LNCAP (cell line): ENCODE measurements at regions not wholly inside any gene's neighbourhood (a gene's known extent, or its start where the extent isn't known, plus 50 kb on each side); places are given as distances from the start of the nearest gene placed in this dataset.

Source experiments
- TF ChIP-seq, protein P1 (sequence below): fragments of 450-650 bp; IDR thresholded peaks from 2 replicates; pipeline ENCODE4 v1.5.1; 2017; ENCODE audit warnings: mild to moderate bottlenecking

GRCh38 chr2:184119989-184120800, 478.1 kb upstream of the ZNF804A start:
- TF ChIP-seq, protein P1, sequence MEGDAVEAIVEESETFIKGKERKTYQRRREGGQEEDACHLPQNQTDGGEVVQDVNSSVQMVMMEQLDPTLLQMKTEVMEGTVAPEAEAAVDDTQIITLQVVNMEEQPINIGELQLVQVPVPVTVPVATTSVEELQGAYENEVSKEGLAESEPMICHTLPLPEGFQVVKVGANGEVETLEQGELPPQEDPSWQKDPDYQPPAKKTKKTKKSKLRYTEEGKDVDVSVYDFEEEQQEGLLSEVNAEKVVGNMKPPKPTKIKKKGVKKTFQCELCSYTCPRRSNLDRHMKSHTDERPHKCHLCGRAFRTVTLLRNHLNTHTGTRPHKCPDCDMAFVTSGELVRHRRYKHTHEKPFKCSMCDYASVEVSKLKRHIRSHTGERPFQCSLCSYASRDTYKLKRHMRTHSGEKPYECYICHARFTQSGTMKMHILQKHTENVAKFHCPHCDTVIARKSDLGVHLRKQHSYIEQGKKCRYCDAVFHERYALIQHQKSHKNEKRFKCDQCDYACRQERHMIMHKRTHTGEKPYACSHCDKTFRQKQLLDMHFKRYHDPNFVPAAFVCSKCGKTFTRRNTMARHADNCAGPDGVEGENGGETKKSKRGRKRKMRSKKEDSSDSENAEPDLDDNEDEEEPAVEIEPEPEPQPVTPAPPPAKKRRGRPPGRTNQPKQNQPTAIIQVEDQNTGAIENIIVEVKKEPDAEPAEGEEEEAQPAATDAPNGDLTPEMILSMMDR = no peak

DNA sequence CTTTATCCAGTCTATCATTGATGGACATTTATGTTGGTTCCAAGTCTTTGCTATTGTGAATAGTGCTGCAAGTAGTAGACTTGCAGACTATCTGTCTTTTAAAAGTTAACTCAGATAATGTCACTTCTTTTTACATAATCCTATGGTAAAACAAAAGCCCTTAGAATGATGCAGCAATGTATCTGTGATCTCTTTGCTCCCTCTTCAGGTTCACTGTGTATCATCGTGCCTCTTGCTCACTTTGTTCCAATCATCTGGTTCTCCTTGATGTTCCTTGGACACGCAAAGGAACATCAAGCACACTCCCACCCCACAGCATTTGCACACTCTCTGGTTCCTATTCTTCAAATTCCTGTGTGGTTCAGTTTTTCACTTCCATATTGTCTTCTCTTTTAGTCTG, 472.5 kb upstream of the ZNF804A start:
- TF ChIP-seq, protein P1 = no peak

DNA sequence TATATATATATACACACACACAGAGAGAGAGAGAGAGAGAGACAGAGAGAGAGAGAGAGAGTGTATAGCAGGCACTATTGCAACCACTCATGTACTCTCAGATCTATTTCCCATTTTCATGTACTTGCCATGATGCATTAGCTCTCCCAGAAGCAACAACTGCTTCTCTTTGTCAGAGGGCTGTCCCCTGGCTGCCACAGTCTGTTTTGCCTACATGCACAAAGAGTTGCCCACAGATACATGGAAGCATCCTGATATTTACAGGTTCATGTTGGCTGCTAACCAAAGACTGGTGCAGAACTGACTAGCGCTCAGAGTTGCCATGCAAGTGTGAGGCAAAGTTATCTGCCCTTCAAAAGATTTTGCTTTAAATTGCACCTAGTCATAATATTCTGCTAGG, 469.3 kb upstream of the ZNF804A start:
- TF ChIP-seq, protein P1 = no peak

- TF ChIP-seq, protein P1 = no peak
Measured at GRCh38 chr2:184137955-184138354, 460.4 kb upstream of the ZNF804A start.

DNA sequence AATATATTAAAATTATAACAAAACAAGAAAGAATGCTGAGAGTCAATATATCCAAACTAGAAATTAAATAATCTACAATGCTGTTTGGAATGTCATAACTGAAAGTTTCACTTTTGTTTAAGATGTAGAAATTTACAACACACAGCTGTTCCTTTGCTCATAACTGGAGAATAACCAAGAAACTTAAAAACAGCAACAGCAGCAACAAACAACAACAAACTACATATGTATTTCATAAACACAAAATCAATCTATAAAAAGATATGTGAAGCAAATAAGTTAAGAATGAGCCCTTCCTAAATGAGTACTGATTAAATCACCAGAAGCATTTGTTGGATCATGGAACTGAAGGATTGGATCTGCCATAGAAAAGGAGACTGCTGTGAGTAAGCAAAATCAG, 456.5 kb upstream of the ZNF804A start:
- TF ChIP-seq, protein P1 = no peak

- TF ChIP-seq, protein P1 = no peak
Measured at GRCh38 chr2:184154438-184154837, 443.9 kb upstream of the ZNF804A start.

DNA sequence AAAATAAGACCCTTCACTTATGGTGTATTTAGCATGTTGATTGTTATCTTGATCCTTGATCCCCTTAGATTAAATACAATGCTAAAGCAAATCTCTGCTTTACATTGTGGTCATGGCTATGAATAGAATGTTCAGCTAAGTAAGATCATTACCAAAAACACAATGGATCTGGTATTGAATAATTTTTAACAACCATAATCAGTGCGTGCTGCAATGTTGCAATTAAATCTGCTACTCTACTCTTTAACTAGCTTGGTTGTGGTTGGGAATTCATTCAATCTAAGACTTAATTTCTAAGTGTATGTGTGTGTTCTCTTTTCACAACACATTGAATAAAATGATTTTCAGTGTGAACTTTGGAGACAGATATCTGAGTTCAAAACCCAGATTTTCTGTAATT, 442.5 kb upstream of the ZNF804A start:
- TF ChIP-seq, protein P1 = no peak
